Neutrophil (primary cell): ENCODE measurements at regions not wholly inside any gene's neighbourhood (a gene's known extent, or its start where the extent isn't known, plus 50 kb on each side); places are given as distances from the start of the nearest gene placed in this dataset.

Experiments used
- H3K27ac ChIP-seq: fragments of 200-600 bp; sonication (generic); 2 replicates; pipeline ENCODE4 v1.5.1; 2016; ENCODE audit warnings: mild to moderate bottlenecking, moderate library complexity
- H3K27me3 ChIP-seq: fragments of 200-600 bp; sonication (generic); 2 replicates; pipeline ENCODE4 v1.6.0; 2016; ENCODE audit warnings: mild to moderate bottlenecking
- H3K36me3 ChIP-seq: fragments of 200-600 bp; sonication (generic); 2 replicates; pipeline ENCODE4 v1.5.1; 2017
- H3K4me1 ChIP-seq, 2 experiments: fragments of 200-600 bp in 1 of 2; sonication (generic) in 1 of 2; 1 replicate in 1 of 2; 2 replicates in 1 of 2; pipeline versions ENCODE4 v1.5.1 to v1.6.1; 2013 to 2016; ENCODE audit warnings: low read depth in 1 of 2, low read length in 1 of 2, mild to moderate bottlenecking in 1 of 2, moderate library complexity in 1 of 2; ENCODE audit not compliant: control insufficient read depth in 1 of 2, insufficient read depth in 1 of 2
- H3K4me3 ChIP-seq, 2 experiments: fragments of 200-600 bp in 1 of 2; sonication (generic) in 1 of 2; 1 replicate in 1 of 2; 2 replicates in 1 of 2; pipeline ENCODE4 v1.5.1; 2013 to 2016; ENCODE audit warnings: low read depth in 1 of 2, low read length in 1 of 2, mild to moderate bottlenecking in 1 of 2, moderate library complexity in 1 of 2
- H3K9me3 ChIP-seq: fragments of 200-600 bp; sonication (generic); 2 replicates; pipeline ENCODE4 v1.5.1; 2016
- TF ChIP-seq, protein P1 (sequence below): fragments of 200-600 bp; sonication (generic); IDR thresholded peaks from 2 replicates; pipeline ENCODE4 v1.5.1; 2016; ENCODE audit warnings: antibody characterized with exemption

DNA sequence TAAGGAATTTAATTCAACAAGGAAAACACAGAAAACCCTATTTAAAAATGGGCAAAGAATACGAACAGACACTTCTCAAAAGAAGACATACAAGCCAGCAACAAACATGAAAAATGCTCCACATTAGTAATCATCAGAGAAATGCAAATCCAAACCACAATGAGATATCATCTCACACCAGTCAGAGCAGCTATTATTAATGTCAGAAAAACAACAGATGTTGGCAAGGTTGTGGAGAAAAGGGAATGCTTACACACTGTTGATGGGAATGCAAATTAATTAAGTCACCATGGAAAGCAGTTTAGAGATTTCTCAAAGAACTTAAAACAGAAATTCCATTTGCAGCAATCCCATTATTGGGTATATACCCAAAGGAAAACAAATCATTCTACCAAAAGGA is 55.2 kb downstream of the GCC1 start:
- H3K4me1 ChIP-seq = no peaks in the 10 kb centered on the region
- H3K9me3 ChIP-seq = no peaks in the 10 kb centered on the region
- no peak overlapping the region for H3K4me3 ChIP-seq
- H3K27me3 ChIP-seq = peaks cover 50% of the 10 kb centered on the region
- no peaks in the 10 kb centered on the region for H3K36me3 ChIP-seq
- TF ChIP-seq, protein P1, sequence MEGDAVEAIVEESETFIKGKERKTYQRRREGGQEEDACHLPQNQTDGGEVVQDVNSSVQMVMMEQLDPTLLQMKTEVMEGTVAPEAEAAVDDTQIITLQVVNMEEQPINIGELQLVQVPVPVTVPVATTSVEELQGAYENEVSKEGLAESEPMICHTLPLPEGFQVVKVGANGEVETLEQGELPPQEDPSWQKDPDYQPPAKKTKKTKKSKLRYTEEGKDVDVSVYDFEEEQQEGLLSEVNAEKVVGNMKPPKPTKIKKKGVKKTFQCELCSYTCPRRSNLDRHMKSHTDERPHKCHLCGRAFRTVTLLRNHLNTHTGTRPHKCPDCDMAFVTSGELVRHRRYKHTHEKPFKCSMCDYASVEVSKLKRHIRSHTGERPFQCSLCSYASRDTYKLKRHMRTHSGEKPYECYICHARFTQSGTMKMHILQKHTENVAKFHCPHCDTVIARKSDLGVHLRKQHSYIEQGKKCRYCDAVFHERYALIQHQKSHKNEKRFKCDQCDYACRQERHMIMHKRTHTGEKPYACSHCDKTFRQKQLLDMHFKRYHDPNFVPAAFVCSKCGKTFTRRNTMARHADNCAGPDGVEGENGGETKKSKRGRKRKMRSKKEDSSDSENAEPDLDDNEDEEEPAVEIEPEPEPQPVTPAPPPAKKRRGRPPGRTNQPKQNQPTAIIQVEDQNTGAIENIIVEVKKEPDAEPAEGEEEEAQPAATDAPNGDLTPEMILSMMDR = no peak
- H3K27ac ChIP-seq = no peak overlapping the region

DNA sequence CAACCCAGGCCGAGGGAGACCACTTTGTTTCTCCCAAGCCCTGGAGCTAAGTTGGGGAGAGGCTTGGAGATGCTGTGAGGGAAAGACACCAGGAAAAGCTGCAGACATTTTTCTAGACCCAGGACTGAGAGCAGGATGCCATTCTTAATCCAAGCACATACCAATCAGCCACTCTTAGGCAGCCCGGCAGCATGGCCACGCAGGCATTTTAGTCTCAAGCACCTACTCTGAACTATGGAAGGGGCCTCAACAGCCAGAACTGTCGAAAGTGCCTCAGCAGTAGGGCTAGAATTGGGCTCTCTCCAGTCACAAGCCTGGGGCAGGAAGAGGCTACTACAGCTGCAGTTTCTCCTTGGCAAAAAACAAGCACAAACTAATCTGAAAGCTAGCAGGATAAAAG is 57.8 kb downstream of the GCC1 start:
- TF ChIP-seq, protein P1 = no peak

DNA sequence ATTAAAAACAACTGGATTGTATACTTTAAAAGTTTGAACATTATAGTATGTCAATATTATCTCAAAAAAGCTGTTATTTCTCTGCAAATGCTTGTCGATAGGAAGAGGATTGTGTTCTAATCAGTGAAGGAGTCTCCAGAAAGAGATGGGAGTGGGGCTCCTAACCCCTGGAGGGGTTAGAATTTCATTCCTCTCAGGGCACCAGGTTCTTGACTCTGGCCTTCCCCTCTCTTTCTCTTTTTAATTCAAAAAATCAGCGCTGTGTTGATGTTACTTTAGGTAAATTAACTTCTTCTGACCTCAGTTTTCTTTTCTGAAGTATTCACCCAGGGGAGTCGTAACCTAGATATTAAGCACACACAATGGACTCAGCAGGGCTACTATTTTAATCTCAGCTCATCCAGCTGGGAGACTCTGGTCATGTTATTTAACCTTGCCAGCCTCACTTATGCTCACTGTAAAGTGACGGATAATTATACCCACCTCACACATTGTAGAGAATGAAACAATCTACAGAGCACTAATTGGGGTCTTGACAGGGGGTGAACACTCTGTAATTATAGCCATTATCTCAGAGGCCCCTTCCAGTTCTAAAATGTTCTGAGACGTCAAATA is 59.4 kb downstream of the GCC1 start:
- Histone ChIP-seq H3K27ac (no peak overlapping the region), H3K9me3 (no peaks in the 10 kb centered on the region), H3K4me1 (no peaks in the 10 kb centered on the region), H3K4me3 (no peak overlapping the region), H3K36me3 (no peaks in the 10 kb centered on the region), H3K27me3 (peaks cover 32% of the 10 kb centered on the region)
- TF ChIP-seq, protein P1 = no peak

More for the DNA sequence above, 57.8 kb downstream of the GCC1 start:
- no peaks in the 10 kb centered on the region for H3K4me1 ChIP-seq
- no peaks in the 10 kb centered on the region for H3K36me3 ChIP-seq
- no peaks in the 10 kb centered on the region for H3K9me3 ChIP-seq
- H3K27me3 ChIP-seq = peaks cover 36% of the 10 kb centered on the region
- no peak overlapping the region for H3K27ac ChIP-seq
- no peak overlapping the region for H3K4me3 ChIP-seq

DNA sequence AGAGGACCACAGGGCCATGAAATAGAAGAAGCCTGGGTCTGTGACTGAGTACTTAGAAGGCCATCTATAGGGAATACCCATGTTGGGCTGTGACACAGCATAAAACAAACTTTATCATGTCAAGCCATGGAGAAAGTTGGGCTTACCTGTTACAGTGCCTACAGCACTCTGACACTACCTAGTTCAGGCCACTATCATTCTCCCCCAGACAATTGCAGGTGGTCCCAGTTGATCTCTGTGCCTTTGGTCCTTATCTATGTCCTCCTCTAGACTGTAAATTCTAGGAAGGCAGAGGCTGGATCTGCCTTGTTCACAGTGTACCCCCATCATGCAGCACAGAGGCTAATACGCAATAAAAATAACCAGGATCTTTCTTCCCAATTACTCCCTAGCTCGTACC is 69.1 kb downstream of the GCC1 start:
- TF ChIP-seq, protein P1 = no peak
- Histone ChIP-seq H3K4me3 (no peak overlapping the region), H3K36me3 (no peaks in the 10 kb centered on the region), H3K27ac (no peak overlapping the region), H3K4me1 (no peaks in the 10 kb centered on the region), H3K27me3 (peaks cover 59% of the 10 kb centered on the region), H3K9me3 (no peaks in the 10 kb centered on the region)

DNA sequence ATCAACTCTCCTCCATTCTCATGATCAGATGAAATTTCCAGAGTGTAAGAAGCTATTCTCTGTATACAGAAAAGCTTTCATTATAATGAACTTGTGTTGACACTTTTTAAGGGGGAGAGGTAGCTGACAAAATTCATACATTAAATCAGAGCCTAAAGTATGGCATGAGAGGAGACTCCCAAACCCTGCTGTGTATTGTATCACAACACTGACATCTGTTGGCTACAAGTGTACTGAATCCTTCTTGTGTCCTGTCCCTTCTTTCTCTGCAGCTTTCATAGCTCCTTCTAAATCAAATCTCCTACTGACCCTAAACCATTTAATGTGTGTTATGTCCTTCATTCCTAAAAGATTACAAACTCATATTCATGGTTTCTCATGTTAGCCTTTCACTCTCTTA is 70.9 kb downstream of the GCC1 start:
- Histone ChIP-seq H3K27ac (no peak overlapping the region), H3K4me3 (no peak overlapping the region), H3K4me1 (no peaks in the 10 kb centered on the region), H3K27me3 (peaks cover 77% of the 10 kb centered on the region), H3K9me3 (no peaks in the 10 kb centered on the region), H3K36me3 (no peaks in the 10 kb centered on the region)
- TF ChIP-seq, protein P1 = no peak
